Embryonic facial prominence (tissue), 1 donor: ENCODE measurements at regions not wholly inside any gene's neighbourhood (a gene's known extent, or its start where the extent isn't known, plus 50 kb on each side); places are given as distances from the start of the nearest gene placed in this dataset.

Experiments
- DNase-seq: peaks from one replicate; pipeline ENCODE4 v3.0.0-alpha.2; 2016; ENCODE audit errors: extremely low spot score

GRCh38 chr1:8086055-8086454 lies 59.9 kb upstream of the ERRFI1 start:
- no peak for DNase-seq

- DNase-seq: no peak
Observed at GRCh38 chr1:8084913-8085312, 58.8 kb upstream of the ERRFI1 start.

- DNase-seq: no peak
Observed at GRCh38 chr1:8083739-8084484, 57.8 kb upstream of the ERRFI1 start.

GRCh38 chr1:8082945-8083344 lies 56.8 kb upstream of the ERRFI1 start:
- no peak for DNase-seq

GRCh38 chr1:8078176-8078671 lies 52.1 kb upstream of the ERRFI1 start:
- no peak for DNase-seq

GRCh38 chr1:8077602-8078001 lies 51.5 kb upstream of the ERRFI1 start:
- DNase-seq: no peak

GRCh38 chr1:8077120-8077573 lies 51.0 kb upstream of the ERRFI1 start:
- DNase-seq: no peak

GRCh38 chr1:8076176-8076575 lies 50.1 kb upstream of the ERRFI1 start:
- DNase-seq: no peak
